ENCODE measurements at regions not wholly inside any gene's neighbourhood (a gene's known extent, or its start where the extent isn't known, plus 50 kb on each side); places are given as distances from the start of the nearest gene placed in this dataset.

- no peak for TF ChIP-seq EP300 (conservative IDR thresholded peaks at IDR 0.05; ENCODE audit: poor library complexity, severe bottlenecking)
- TF ChIP-seq SMC3 (conservative IDR thresholded peaks at IDR 0.05; ENCODE audit: poor library complexity) = no peak
- no peak for TF ChIP-seq REST (IDR thresholded peaks at IDR 0.05; ENCODE audit: borderline replicate concordance)
- TF ChIP-seq EZH2 (IDR thresholded peaks at IDR 0.05; ENCODE audit: borderline replicate concordance, insufficient read depth, low read length, poor library complexity, severe bottlenecking) = no peak
- TF ChIP-seq CTCF (IDR thresholded peaks at IDR 0.05; ENCODE audit: poor library complexity, severe bottlenecking) = no peak
Observed at GRCh38 chr5:118606940-118607339, 381.4 kb downstream of the DTWD2 start.
